ENCODE measurements at regions not wholly inside any gene's neighbourhood (a gene's known extent, or its start where the extent isn't known, plus 50 kb on each side); places are given as distances from the start of the nearest gene placed in this dataset.

DNA sequence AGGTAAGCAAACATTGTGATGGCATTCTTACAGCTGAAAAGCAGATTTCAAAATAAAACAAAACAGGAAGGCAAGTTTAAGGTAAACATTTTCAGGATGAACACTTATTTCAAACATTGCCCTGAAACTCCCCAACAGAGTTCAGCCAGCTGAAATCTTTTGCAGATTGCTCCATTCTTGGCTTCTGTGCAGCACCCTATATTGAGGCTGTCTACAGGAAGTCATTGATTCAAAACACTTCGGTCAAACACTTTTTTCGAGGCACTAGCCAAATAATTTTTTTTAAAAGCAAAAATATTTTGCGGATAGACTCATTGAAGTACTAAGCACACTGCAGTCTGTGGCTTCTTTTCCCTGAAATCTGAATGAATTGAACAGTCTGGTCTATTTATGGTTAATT, 318.1 kb upstream of the PDE3A start:
- intact Hi-C loops (cut with DNase I, micrococcal nuclease) = no loop called here
- no peak overlapping the region for H3K27ac Mint-ChIP-seq
- no peaks in the 10 kb centered on the region for H3K36me3 Mint-ChIP-seq (ENCODE audit: low read depth)
- no peaks in the 10 kb centered on the region for H3K27me3 ChIP-seq (ENCODE audit: control insufficient read depth in 1 of 2, insufficient read depth in 2 of 2, low read length in 2 of 2)
- POLR2A ChIA-PET = no interaction called here
- H3K9me3 ChIP-seq (ENCODE audit: control insufficient read depth in 1 of 2, insufficient read depth in 1 of 2, low read length in 2 of 2) = no peaks in the 10 kb centered on the region
- ATAC-seq (ENCODE audit: poor library complexity) = no peak
- no peak overlapping the region for H3K27ac ChIP-seq (ENCODE audit: low read depth in 1 of 2, low read length in 2 of 2)
- no peak overlapping the region for H3K4me3 ChIP-seq (ENCODE audit: low read length)
- H3K36me3 ChIP-seq (ENCODE audit: insufficient read depth, low read length) = no peaks in the 10 kb centered on the region
- H3K27me3 Mint-ChIP-seq = no peaks in the 10 kb centered on the region
- DNase-seq = no peak
- CTCF ChIA-PET = no interaction called here
- H3K4me1 ChIP-seq (ENCODE audit: insufficient read depth, low read length) = no peaks in the 10 kb centered on the region
- peaks cover 5% of the 10 kb centered on the region for H3K9me3 Mint-ChIP-seq
- TF ChIP-seq, protein P1, sequence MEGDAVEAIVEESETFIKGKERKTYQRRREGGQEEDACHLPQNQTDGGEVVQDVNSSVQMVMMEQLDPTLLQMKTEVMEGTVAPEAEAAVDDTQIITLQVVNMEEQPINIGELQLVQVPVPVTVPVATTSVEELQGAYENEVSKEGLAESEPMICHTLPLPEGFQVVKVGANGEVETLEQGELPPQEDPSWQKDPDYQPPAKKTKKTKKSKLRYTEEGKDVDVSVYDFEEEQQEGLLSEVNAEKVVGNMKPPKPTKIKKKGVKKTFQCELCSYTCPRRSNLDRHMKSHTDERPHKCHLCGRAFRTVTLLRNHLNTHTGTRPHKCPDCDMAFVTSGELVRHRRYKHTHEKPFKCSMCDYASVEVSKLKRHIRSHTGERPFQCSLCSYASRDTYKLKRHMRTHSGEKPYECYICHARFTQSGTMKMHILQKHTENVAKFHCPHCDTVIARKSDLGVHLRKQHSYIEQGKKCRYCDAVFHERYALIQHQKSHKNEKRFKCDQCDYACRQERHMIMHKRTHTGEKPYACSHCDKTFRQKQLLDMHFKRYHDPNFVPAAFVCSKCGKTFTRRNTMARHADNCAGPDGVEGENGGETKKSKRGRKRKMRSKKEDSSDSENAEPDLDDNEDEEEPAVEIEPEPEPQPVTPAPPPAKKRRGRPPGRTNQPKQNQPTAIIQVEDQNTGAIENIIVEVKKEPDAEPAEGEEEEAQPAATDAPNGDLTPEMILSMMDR (IDR thresholded peaks at IDR 0.05) = no peak
- H3K4me1 Mint-ChIP-seq (ENCODE audit: low read depth) = no peaks in the 10 kb centered on the region
- no peak overlapping the region for H3K4me3 Mint-ChIP-seq

DNA sequence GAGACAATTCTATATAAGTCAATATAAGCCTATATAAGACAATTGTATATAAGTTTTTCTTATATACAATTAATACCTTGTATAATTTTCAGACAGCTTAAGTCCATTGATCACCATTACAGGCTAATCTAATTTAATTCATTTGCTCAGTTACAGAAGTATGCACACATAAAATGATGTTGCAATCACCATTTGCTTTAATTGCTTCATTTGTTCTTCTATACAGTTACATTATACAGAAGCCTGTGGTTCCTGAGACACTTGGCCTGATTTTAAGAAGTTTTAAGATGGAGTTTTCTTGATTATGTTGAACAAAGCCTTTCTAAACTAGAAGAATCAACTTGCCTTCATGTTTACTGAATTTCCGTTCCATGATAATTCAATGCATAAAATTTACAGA, 314.6 kb upstream of the PDE3A start:
- ChIA-PET POLR2A (no interaction called here), CTCF (no interaction called here)
- intact Hi-C loops (cut with DNase I, micrococcal nuclease) = no loop called here
- no peaks in the 10 kb centered on the region for H3K4me1 Mint-ChIP-seq (ENCODE audit: low read depth)
- H3K27ac ChIP-seq (ENCODE audit: low read depth in 1 of 2, low read length in 2 of 2) = no peak overlapping the region
- H3K36me3 Mint-ChIP-seq (ENCODE audit: low read depth) = no peaks in the 10 kb centered on the region
- H3K27ac Mint-ChIP-seq = no peak overlapping the region
- no peaks in the 10 kb centered on the region for H3K27me3 Mint-ChIP-seq
- no peaks in the 10 kb centered on the region for H3K36me3 ChIP-seq (ENCODE audit: insufficient read depth, low read length)
- no peak overlapping the region for H3K4me3 Mint-ChIP-seq
- H3K9me3 ChIP-seq (ENCODE audit: control insufficient read depth in 1 of 2, insufficient read depth in 1 of 2, low read length in 2 of 2) = no peaks in the 10 kb centered on the region
- H3K4me1 ChIP-seq (ENCODE audit: insufficient read depth, low read length) = no peaks in the 10 kb centered on the region
- TF ChIP-seq, protein P1 (IDR thresholded peaks at IDR 0.05) = no peak
- no peaks in the 10 kb centered on the region for H3K27me3 ChIP-seq (ENCODE audit: control insufficient read depth in 1 of 2, insufficient read depth in 2 of 2, low read length in 2 of 2)
- H3K4me3 ChIP-seq (ENCODE audit: low read length) = no peak overlapping the region
- peaks cover 5% of the 10 kb centered on the region for H3K9me3 Mint-ChIP-seq
- DNase-seq (no peak), ATAC-seq (ENCODE audit: poor library complexity) (no peak)

DNA sequence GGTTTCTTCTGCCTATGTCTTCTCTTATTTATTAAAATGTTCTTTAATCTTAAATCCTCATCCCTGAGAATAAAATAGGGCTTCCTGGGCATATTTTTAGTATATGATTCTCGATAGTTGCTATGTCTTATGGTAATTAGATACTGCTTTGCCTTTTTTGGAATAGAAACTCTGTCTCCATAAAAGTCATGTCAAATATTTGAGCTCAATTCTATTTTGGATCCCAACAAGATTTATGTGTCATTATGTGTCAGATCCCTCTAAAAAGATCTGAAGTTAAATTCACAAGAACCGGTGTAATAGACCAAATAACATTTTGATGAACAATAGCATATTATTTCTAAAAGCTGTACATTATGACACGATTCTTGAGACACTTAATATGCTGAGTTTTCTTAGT, 312.5 kb upstream of the PDE3A start:
- ChIA-PET POLR2A (no interaction called here), CTCF (interaction anchor here (0.5 kb wide), 1 partner anchor 16 kb away, joined by 3 read pairs; no protein-coding TSS in a partner anchor)
- Mint-ChIP-seq H3K27ac (no peak overlapping the region), H3K4me3 (no peak overlapping the region), H3K36me3 (ENCODE audit: low read depth) (no peaks in the 10 kb centered on the region), H3K4me1 (ENCODE audit: low read depth) (no peaks in the 10 kb centered on the region), H3K9me3 (peaks cover 2% of the 10 kb centered on the region), H3K27me3 (no peaks in the 10 kb centered on the region)
- Histone ChIP-seq H3K27me3 (ENCODE audit: control insufficient read depth in 1 of 2, insufficient read depth in 2 of 2, low read length in 2 of 2) (no peaks in the 10 kb centered on the region), H3K9me3 (ENCODE audit: control insufficient read depth in 1 of 2, insufficient read depth in 1 of 2, low read length in 2 of 2) (no peaks in the 10 kb centered on the region), H3K36me3 (ENCODE audit: insufficient read depth, low read length) (no peaks in the 10 kb centered on the region), H3K27ac (ENCODE audit: low read depth in 1 of 2, low read length in 2 of 2) (no peak overlapping the region), H3K4me3 (ENCODE audit: low read length) (no peak overlapping the region), H3K4me1 (ENCODE audit: insufficient read depth, low read length) (no peaks in the 10 kb centered on the region)
- intact Hi-C loops (cut with DNase I, micrococcal nuclease) = no loop called here
- ATAC-seq (ENCODE audit: poor library complexity) (no peak), DNase-seq (no peak)
- TF ChIP-seq, protein P1 (IDR thresholded peaks at IDR 0.05) = no peak

Measured in CD4-positive, alpha-beta T cell (primary cell).